Right lobe of liver (tissue), 6 donors: ENCODE measurements at regions not wholly inside any gene's neighbourhood (a gene's known extent, or its start where the extent isn't known, plus 50 kb on each side); places are given as distances from the start of the nearest gene placed in this dataset.
A peak's percentile ranks its signal among the peaks of the same experiment; 100 is the strongest.

Experiments
- ATAC-seq, 4 donors: fragments of 200-7000 bp; cut with Tn5 transposase; one replicate each; pipeline ENCODE4 v1.9.1; 2020; ENCODE audit warnings: mild to moderate bottlenecking in 4 of 4, moderate library complexity in 4 of 4
- DNase-seq, 3 donors: peaks; one replicate each; pipeline ENCODE4 v3.0.0-alpha.2; 2020
- H3K27ac ChIP-seq, 3 donors: fragments of 200-600 bp; one replicate each; pipeline ENCODE4 v1.8.0; 2022
- H3K27me3 ChIP-seq, 2 donors: fragments of 200-600 bp; one replicate each; pipeline ENCODE4 v1.8.0; 2022
- H3K36me3 ChIP-seq, 4 donors: fragments of 200-600 bp; sonication (generic) in 1 of 4; one replicate each; pipeline versions ENCODE4 v1.5.1 to v1.8.0; 2017 to 2022; ENCODE audit warnings: control low read depth in 1 of 4
- H3K4me1 ChIP-seq, 4 donors: fragments of 200-600 bp; sonication (generic) in 1 of 4; one replicate each; pipeline versions ENCODE4 v1.5.1 to v1.8.0; 2017 to 2022; ENCODE audit warnings: control low read depth in 1 of 4
- H3K4me3 ChIP-seq, 3 donors: fragments of 200-600 bp; one replicate each; pipeline ENCODE4 v1.8.0; 2022
- H3K9me3 ChIP-seq, 4 donors: fragments of 200-600 bp; sonication (generic) in 1 of 4; one replicate each; pipeline versions ENCODE4 v1.5.1 to v1.8.0; 2017 to 2022; ENCODE audit warnings: control low read depth in 1 of 4
- CTCF ChIP-seq, 4 donors: fragments of 200-600 bp in 3 of 4; fragments of 450-650 bp in 1 of 4; IDR thresholded peaks; one replicate each; pipeline versions ENCODE4 v1.5.1 to v1.8.0; 2016 to 2022; ENCODE audit warnings: antibody characterized with exemption in 4 of 4, mild to moderate bottlenecking in 2 of 4
- POLR2A ChIP-seq: fragments of 450-650 bp; IDR thresholded peaks from one replicate; pipeline ENCODE4 v1.6.1; 2017; ENCODE audit warnings: antibody characterized with exemption, mild to moderate bottlenecking
- WGBS: methylation state at CpG from one replicate; pipeline ENCODE4 v1.1.6; 2018; ENCODE audit warnings: low coverage, low lambda C conversion rate; ENCODE audit not compliant: insufficient coverage; ENCODE audit errors: missing lambda C conversion rate; 5-methylcytosine and 5-hydroxymethylcytosine counted together
- intact Hi-C, 2 donors: fragments of 100-400 bp; cut with DNase I; formaldehyde crosslinking; loops; one replicate each; pipeline versions ENCODE4 v1.11.2 to v1.14.1; 2022
- donor health status: DM: no; HTN: yes; CAD: no.
- donor health status: DM: no; HTN: no; CAD: no.
- donor health status: DM: no; HTN: no; CAD: no.
- donor health status: DM: no; HTN: yes; CAD: no.
- donor health status: DM: no; HTN: yes; CAD: no.

- Histone ChIP-seq H3K36me3 (no peaks in the 10 kb centered on the region), H3K4me1 (peaks cover 0 to 4% (median 0%) of the 10 kb centered on the region in 4 donors), H3K27ac (no peak overlapping the region), H3K27me3 (no peaks in the 10 kb centered on the region), H3K4me3 (no peak overlapping the region), H3K9me3 (no peaks in the 10 kb centered on the region)
- ATAC-seq: no peak
- DNase-seq: no peak
- TF ChIP-seq CTCF (IDR thresholded peaks at IDR 0.05) (no peak), POLR2A (no peak)
- intact Hi-C loops: no loop called here
- WGBS: 48% methylated on average over 8 of the region's 8 CpGs
Measured at GRCh38 chr11:29336727-29337575, 679.9 kb downstream of the KCNA4 start.

- 29% methylated on average over 1 of the region's 1 CpG for WGBS
- Histone ChIP-seq H3K27me3 (no peaks in the 10 kb centered on the region), H3K36me3 (no peaks in the 10 kb centered on the region), H3K4me3 (no peak overlapping the region), H3K9me3 (no peaks in the 10 kb centered on the region), H3K27ac (no peak overlapping the region), H3K4me1 (peaks cover 0 to 4% (median 0%) of the 10 kb centered on the region in 4 donors)
- intact Hi-C loops: no loop called here
- DNase-seq (no peak), ATAC-seq (no peak)
- no peak for TF ChIP-seq CTCF (IDR thresholded peaks at IDR 0.05)
Measured at GRCh38 chr11:29334776-29335130, 682.1 kb downstream of the KCNA4 start.

GRCh38 chr11:29333993-29334775 is 682.6 kb downstream of the KCNA4 start:
- ATAC-seq: peak; percentile 75 to 86 (median 78)
- DNase-seq: no peak
- no peak overlapping the region for H3K27ac ChIP-seq
- peaks cover 0 to 4% (median 0%) of the 10 kb centered on the region in 4 donors for H3K4me1 ChIP-seq
- no peaks in the 10 kb centered on the region for H3K27me3 ChIP-seq
- 33% methylated on average over 5 of the region's 5 CpGs for WGBS
- no peaks in the 10 kb centered on the region for H3K9me3 ChIP-seq
- peak; percentile 42 to 56 (median 50) for TF ChIP-seq CTCF (IDR thresholded peaks at IDR 0.05)
- no peak for TF ChIP-seq POLR2A
- intact Hi-C loops: no loop called here
- H3K4me3 ChIP-seq: no peak overlapping the region
- H3K36me3 ChIP-seq: no peaks in the 10 kb centered on the region

- WGBS: 72% methylated on average over 3 of the region's 3 CpGs
- TF ChIP-seq POLR2A: no peak
- no peak for TF ChIP-seq CTCF (IDR thresholded peaks at IDR 0.05)
- H3K27ac ChIP-seq: no peak overlapping the region
- H3K9me3 ChIP-seq: no peaks in the 10 kb centered on the region
- ATAC-seq: no peak
- no peaks in the 10 kb centered on the region for H3K36me3 ChIP-seq
- H3K27me3 ChIP-seq: no peaks in the 10 kb centered on the region
- H3K4me3 ChIP-seq: no peak overlapping the region
- intact Hi-C loops: no loop called here
- H3K4me1 ChIP-seq: peaks cover 0 to 4% (median 0%) of the 10 kb centered on the region in 4 donors
- DNase-seq: no peak
Measured at GRCh38 chr11:29331451-29332010, 685.3 kb downstream of the KCNA4 start.
